ENCODE measurements at regions not wholly inside any gene's neighbourhood (a gene's known extent, or its start where the extent isn't known, plus 50 kb on each side); places are given as distances from the start of the nearest gene placed in this dataset.

GRCh38 chr9:115924669-115924987 lies 229.0 kb upstream of the PAPPA start (continued):
- no peak for TF ChIP-seq FOXM1 (IDR thresholded peaks at IDR 0.05; ENCODE audit: low read depth)
- TF ChIP-seq TCF12 (IDR thresholded peaks at IDR 0.05) = no peak
- no peak for TF ChIP-seq YY1 (IDR thresholded peaks at IDR 0.05; ENCODE audit: low read depth)
- no peak for TF ChIP-seq MXI1 (IDR thresholded peaks at IDR 0.05; ENCODE audit: low read depth, low read length)
- TF ChIP-seq FOXJ3 (CRISPR knock-in tag; IDR thresholded peaks at IDR 0.05) = no peak
- TF ChIP-seq RCOR1 (IDR thresholded peaks at IDR 0.05; ENCODE audit: low read length) = no peak

- H3K4me1 ChIP-seq (ENCODE audit: control insufficient read depth in 1 of 2, insufficient read depth in 2 of 2, low read depth in 1 of 2, low read length in 1 of 2) = peaks cover 0 to 4% of the 10 kb centered on the region in 2 experiments; a peak in 2 of 4 replicates
- H2AFZ ChIP-seq (ENCODE audit: low read depth) = no peak overlapping the region
- no peak overlapping the region for H3K9ac ChIP-seq
- no peak for TF ChIP-seq CTCF (IDR thresholded peaks at IDR 0.05)
- TF ChIP-seq REST (IDR thresholded peaks at IDR 0.05; ENCODE audit: low read depth, low read length) = no peak
- no peak for TF ChIP-seq PBX3 (IDR thresholded peaks at IDR 0.05)
- no peak for TF ChIP-seq RFX5 (IDR thresholded peaks at IDR 0.05; ENCODE audit: low read length)
- TF ChIP-seq MXI1 (IDR thresholded peaks at IDR 0.05; ENCODE audit: low read depth, low read length) = no peak
- no peak for TF ChIP-seq YY1 (IDR thresholded peaks at IDR 0.05; ENCODE audit: low read depth)
- no peak for TF ChIP-seq ZBTB33 (IDR thresholded peaks at IDR 0.05; ENCODE audit: borderline replicate concordance, low read depth)
- DNase-seq = no peak
- no peak overlapping the region for H3K27ac ChIP-seq (ENCODE audit: low read depth in 2 of 2, low read length in 1 of 2)
- H3K4me2 ChIP-seq = no peak overlapping the region
- CTCF ChIA-PET = no interaction called here
- H4K20me1 ChIP-seq (ENCODE audit: insufficient read depth) = no peaks in the 10 kb centered on the region
- no peaks in the 10 kb centered on the region for H3K79me2 ChIP-seq (ENCODE audit: insufficient read depth)
- 0 out of 2 replicates have a peak, but pooled peaks cover 3% of the 10 kb centered on the region for H3K9me2 ChIP-seq
- no peaks in the 10 kb centered on the region for H3K36me3 ChIP-seq (replicated peaks in 1 of 2; ENCODE audit: control insufficient read depth in 1 of 2, insufficient read depth in 2 of 2, low read length in 1 of 2)
- POLR2A ChIA-PET = no interaction called here
- no peaks in the 10 kb centered on the region for H3K27me3 ChIP-seq (ENCODE audit: insufficient read depth)
- H3F3A ChIP-seq (replicated peaks; ENCODE audit: insufficient read depth) = no peaks in the 10 kb centered on the region
- 80% methylated on average over 2 of the region's 2 CpGs for WGBS (ENCODE audit: low lambda C conversion rate)
- H3K4me3 ChIP-seq (ENCODE audit: low read depth in 2 of 2, low read length in 1 of 2) = no peak overlapping the region
- 0 out of 2 replicates have a peak, but pooled peaks cover 3% of the 10 kb centered on the region for H3K9me3 ChIP-seq
These were observed 228.2 kb upstream of the PAPPA start for GRCh38 chr9:115925424-115925823.

Data from SK-N-SH (cell line).